IPS-NIHi11 (cell line): ENCODE measurements at regions not wholly inside any gene's neighbourhood (a gene's known extent, or its start where the extent isn't known, plus 50 kb on each side); places are given as distances from the start of the nearest gene placed in this dataset.

ENCODE experiments used
- DNase-seq: peaks from one replicate; pipeline ENCODE4 v3.0.0; 2012; ENCODE audit warnings: mixed read lengths, low spot score

GRCh38 chr21:32216293-32216692 is 62.6 kb downstream of the MIS18A start:
- DNase-seq: no peak

DNA sequence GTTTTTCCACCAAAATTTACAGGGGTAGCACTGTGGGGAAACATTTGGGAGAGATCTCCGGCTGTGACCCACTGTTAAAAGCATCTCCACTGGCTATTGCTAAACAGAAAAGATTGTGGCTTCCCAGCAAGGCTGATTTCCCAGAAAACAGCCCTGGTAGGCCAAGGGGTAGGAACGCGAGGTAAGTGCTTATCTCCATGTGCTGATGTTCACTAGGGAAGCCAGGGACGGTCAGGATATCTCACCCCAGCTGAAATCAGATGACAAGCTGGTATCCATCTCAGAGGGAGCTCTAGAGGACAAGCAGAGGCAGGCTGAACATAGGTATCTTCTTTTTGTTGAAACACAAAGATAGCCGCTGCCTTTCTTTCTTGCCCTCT is 63.6 kb downstream of the MIS18A start:
- DNase-seq: no peak

DNA sequence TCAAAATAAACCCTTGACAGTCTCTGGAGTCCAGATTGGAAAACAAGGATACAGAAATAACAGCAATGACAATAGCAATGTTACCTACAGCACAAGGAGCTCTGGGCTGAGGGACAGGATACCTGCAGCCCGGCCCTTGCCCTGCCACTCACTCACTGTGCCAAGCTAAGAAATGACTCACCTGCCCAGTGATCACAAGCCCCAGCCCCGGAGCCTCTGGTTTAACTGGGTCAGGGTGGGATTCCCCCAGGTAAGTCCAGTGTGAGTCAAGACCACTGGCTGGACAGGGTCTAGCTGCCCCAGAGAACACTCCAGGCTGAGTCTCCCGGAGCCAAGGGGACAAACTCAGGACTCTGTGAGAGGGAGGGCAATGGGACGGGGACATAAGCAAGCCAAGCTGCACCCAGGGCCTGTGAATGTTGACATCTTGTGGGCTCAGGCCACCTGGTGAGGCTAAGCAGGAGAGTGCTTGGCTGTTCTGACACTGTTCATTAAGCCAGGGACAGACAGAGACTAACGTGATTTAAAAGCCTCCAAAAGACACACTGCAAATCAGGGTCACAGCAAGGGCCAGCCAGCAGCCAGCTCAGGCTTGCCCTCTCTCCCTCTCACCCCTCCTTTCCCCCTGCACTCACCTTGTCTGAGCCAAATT is 64.1 kb downstream of the MIS18A start:
- DNase-seq: no peak

GRCh38 chr21:32212116-32212515 is 66.7 kb downstream of the MIS18A start:
- DNase-seq: no peak

DNA sequence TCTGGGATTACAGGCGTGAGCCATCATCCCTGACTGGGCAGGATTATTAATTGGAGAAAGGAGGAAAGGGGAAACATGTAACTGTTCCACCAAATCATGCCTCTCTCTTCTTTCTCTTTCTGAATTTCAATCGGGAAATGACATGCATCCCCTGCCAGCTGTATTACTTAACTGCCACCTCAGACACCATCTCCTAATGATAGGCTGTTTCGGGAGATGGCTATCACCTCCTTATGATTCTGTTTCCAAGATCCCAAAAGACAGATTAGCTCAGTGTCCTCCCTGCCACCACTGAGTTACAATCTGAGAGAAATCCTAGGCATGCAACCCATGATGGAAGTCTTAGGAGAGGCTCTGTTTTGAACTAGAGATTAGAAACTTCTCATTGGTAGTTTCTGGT is 67.5 kb downstream of the MIS18A start:
- no peak for DNase-seq

GRCh38 chr21:32209580-32209979 is 69.3 kb downstream of the MIS18A start:
- no peak for DNase-seq

- no peak for DNase-seq
These were observed 71.5 kb downstream of the MIS18A start for GRCh38 chr21:32207406-32207716.

DNA sequence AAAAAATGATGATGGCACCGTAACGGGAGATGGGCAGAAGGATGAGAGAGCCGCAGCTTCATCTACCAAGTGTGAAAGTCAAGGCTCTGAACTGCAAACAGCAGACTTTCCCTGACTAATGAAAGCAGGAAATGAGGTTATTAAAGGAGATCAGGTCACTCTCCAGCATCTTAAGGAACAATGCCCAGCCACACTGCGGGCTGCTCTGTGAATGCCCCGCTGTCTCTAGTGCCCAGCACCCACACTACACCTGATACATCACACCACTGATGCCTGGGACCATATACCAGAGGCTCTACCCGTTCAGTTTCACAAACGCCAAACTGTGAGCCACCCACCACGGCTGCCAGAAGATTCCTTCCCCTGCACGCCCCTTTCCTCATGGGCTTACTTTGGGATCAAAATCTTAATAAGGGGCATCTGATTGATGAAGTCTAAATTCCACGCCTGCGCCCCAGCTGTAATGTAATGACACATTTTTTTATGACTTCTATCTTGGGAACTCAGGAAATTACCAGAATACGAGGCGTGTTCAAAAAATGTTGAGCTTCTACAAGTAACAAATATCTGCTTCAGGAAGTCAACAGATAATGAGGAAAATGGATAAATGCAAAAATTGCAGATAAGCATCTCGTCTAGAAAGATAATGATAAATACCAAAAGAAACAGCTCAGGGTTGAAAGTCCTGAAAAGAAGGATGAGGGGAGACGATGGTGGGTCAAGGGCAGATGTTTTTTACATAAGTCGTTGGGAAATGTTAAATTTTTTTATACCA is 72.0 kb downstream of the MIS18A start:
- DNase-seq: no peak

DNA sequence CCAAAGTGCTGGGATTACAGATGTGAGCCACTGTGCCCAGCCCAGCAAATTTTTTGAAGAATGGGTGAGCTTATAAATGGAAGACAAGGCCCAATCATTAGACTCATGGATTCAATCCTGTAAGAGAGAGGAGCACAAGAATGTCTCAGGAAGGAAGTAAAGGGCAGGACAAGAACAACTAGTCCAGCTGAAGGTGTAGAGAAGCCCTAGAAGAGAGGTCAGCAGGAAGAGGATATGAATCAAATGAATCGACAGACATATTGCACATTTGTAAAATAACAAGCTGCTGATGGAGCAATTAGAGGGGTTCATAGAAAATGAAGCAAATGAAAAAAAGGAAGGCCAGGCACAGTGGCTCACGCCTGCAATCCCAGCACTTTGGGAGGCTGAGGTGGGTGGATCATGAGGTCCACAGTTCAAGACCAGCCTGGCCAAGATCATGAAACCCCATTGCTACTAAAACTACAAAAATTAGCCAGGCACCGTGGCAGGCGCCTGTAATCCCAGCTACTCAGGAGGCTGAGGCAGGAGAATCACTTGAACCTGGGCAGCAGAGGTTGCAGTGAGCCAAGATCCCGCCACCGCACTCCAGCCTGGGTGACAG is 74.9 kb downstream of the MIS18A start:
- DNase-seq: no peak

DNA sequence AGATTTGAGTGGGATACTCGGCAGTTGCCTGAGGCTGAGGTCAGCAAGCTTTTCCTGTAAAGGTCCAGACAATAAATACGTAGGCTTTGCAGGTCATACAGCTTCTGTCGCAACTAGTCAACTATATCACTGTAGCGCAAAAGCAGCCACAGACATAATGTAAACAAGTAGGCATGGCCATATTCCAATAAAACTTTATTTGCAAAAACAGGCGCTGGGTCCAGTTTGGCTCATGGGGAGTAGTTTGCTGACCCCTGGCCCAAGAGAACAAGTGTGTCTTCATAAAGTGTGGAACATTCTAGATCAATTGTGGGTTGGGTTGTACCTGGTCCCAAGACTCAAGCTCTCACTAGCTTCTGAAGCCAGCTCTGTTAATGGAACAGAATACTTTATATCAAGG is 78.8 kb downstream of the MIS18A start:
- DNase-seq: no peak

DNA sequence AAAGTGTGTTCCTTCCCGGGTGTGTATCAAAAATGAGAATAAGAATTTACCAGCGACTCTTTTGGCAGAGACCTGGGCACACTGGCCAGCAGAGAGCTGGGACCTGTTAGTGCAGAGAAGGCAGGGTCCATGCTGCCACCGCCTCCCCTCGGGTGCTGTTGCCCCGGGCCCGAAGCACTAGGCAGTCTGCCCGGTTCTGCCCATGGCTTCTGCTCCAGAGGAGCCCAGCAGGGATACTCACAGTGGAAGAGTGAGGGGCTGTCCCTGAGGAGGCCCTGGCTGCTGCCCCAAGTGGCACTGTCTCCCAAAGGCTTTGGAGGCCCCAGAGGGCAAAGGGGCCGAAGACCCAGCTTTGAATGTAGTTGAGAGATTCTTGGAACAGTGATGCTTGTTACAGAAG is 80.5 kb downstream of the MIS18A start:
- DNase-seq: no peak

- no peak for DNase-seq
These were observed 81.0 kb downstream of the MIS18A start for GRCh38 chr21:32197896-32198295.

DNA sequence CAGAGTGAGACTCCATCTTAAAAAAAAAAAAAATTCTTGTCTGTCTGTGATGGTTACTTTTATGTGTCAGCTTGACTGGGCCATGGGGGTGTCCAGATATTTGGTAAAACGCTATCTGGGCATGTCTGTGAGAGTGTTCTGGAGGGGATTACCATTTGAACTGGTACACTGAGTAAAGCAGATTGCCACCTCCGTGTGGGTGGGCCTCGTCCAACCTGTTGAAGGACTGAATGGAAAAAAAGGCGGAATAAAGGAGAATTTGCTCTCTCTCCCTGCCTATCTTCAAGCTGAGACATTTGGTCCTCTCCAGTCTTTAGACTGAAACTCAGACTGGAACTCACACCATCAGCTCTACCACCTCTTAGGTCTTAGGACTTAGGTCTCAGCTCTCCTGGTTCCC is 82.8 kb downstream of the MIS18A start:
- DNase-seq: no peak

DNA sequence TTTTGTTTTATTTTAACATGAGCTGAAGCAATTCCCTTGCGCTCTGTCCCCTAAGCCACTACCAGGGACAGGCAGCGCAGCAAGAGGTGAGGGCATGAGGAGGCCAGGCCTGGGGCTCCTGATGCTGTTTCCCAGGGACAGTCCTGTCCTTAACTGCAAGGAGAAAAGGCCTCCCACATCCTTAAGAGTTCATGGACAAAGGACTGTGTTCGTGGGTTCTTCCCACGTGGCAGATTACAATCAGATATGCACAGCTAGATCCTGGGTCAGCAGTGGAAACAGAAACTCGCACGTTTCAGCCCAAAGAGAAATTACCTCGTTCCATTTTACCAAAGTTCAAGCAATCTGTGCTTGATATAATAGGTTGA is 85.8 kb downstream of the MIS18A start:
- DNase-seq: no peak

DNA sequence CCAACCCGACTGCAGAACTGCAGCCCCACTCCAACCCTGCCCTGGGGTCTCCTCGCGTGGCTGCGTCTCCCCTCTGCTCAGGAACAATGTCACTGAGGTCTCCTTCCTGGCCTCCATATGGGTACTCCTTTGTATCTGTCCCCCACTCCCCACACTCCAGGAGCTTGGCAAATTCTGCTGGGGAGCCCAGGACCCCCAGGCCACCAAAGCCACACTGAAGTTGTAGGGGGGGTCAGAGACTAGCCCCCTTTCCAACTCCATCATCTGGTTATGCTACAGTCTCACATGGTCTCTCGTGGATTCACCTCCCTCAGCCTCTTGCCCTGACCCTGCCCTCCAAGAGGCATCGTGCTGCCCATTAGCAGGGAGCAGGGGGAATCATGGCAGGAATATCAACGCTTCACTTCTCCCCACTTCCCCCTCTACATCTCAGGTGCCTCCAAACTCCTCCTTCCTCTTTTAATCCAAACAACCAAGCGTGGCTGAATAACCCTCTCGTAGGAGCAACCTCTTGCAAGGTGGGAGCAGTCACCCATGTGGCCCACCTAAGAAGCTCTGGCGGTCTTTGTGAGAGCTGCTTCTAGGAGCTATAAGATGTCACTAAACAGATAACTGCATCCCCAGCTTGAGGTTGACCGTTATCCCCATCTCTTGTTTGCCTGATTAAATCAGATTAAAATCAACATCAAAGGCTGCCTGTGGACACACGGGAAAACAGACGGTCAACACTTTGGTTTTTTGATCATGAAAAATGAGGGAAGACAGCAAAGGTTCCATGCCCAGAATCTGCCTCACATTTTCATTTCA is 86.4 kb downstream of the MIS18A start:
- no peak for DNase-seq

DNA sequence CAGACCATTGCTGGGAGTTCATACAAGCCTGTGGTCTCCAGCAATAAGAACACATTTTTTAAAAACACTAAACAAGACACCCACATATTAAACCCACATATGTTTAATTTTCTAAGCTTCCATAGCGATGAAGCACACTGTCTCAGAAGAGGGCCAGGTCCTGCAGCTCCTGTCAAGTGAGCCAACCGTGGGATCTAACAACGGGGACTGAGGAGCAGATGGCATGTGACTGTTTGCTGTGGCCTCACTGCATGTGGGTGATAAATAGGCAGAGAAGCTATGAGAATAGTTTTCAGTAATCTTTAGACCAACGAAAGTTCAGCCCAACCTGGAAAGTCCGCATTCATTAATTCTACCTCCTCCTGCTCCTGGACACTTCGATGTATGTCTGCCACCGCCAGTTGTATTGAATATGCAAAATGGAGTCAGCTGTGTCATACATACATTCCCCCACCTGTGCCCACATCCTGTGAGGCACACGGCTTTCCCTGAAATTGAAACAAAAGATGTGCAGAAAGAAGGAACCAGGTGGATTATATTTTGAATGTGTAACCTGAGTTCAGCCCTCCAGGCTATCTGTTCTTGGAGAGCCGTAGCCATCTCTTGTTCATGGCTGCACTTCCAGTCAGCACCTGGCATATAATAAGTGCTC is 88.2 kb downstream of the MIS18A start:
- no peak for DNase-seq

GRCh38 chr21:32189688-32190483 is 89.0 kb downstream of the MIS18A start:
- no peak for DNase-seq

GRCh38 chr21:32186804-32187203 is 92.0 kb downstream of the MIS18A start:
- DNase-seq: no peak

DNA sequence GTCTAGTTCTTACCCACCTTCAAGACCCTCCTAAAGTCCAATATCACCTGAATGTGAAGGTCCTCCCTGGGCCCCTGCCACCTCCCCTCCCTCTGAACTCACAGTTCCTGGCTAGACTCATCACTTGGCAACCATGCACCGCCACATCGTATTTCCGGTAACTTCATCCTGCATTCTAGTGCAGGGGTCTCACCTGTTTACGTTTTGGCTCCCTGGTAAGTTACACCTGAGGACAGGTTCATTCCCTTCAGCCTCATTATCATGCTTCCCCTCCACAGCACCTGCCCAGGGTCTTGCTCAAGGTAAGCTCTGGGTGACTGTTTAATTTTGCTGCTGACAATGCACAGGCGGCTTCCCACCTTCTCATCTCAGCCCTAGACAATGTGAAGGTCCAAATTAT is 93.1 kb downstream of the MIS18A start:
- no peak for DNase-seq

DNA sequence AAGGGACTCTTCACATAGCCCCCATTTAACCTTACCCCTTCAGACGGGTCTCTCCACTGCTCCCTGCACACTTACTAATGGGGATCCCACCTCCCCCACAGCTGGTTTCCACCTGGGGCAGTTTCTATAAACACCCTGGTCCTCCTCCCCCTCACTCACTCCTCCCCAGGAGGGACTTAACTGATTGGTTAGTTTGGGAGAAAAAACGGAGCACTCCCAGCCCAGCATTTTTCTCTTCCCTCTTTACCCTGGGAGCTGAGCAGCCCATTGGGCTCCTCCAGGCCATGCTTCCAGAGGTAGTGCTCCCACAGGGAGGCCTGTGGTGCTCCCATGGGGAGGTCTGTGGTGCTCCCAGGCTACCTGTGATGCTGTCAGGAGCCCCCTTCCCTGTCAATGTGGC is 93.7 kb downstream of the MIS18A start:
- no peak for DNase-seq

GRCh38 chr21:32184485-32184884 is 94.4 kb downstream of the MIS18A start:
- DNase-seq: no peak

GRCh38 chr21:32184065-32184464 is 94.8 kb downstream of the MIS18A start:
- no peak for DNase-seq
